ENCODE measurements at regions not wholly inside any gene's neighbourhood (a gene's known extent, or its start where the extent isn't known, plus 50 kb on each side); places are given as distances from the start of the nearest gene placed in this dataset.

DNA sequence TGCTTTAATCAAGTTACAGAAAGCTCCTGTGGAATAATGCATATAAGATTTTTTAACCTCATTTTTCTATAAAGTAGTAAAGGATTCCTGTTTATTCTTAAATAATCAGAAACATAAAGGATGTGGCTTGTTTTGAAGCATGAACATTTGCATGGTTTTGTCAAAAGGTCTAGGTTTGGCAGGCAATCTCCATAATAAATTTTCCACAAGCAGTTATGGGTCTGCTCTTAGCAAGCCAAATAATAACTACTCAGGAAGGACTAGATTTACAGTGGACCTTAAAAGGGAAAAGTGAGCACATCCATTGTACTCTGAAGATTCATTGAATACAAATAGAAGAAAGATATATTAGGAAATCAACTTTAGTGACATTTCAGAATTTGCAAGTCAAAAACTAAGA is 407.3 kb upstream of the CBLB start:
- Histone ChIP-seq H3K27me3 (ENCODE audit: insufficient read depth, poor library complexity, severe bottlenecking) (no peaks in the 10 kb centered on the region), H3K4me3 (replicated peaks; ENCODE audit: insufficient read depth, low read length) (no peak overlapping the region), H3K27ac (replicated peaks) (no peak overlapping the region)
- DNase-seq (ENCODE audit: low read depth in 1 of 2, low spot score in 1 of 2), result no peak
- TF ChIP-seq POLR2AphosphoS5 (IDR thresholded peaks at IDR 0.05; ENCODE audit: low read depth) (no peak), SPI1 (IDR thresholded peaks at IDR 0.05; ENCODE audit: borderline replicate concordance, low read depth) (no peak), REST (IDR thresholded peaks at IDR 0.05; ENCODE audit: insufficient replicate concordance, low read depth) (no peak), CTCF (IDR thresholded peaks at IDR 0.05; ENCODE audit: insufficient read depth, low read length) (no peak), GABPA (IDR thresholded peaks at IDR 0.05; ENCODE audit: low read depth) (no peak)

DNA sequence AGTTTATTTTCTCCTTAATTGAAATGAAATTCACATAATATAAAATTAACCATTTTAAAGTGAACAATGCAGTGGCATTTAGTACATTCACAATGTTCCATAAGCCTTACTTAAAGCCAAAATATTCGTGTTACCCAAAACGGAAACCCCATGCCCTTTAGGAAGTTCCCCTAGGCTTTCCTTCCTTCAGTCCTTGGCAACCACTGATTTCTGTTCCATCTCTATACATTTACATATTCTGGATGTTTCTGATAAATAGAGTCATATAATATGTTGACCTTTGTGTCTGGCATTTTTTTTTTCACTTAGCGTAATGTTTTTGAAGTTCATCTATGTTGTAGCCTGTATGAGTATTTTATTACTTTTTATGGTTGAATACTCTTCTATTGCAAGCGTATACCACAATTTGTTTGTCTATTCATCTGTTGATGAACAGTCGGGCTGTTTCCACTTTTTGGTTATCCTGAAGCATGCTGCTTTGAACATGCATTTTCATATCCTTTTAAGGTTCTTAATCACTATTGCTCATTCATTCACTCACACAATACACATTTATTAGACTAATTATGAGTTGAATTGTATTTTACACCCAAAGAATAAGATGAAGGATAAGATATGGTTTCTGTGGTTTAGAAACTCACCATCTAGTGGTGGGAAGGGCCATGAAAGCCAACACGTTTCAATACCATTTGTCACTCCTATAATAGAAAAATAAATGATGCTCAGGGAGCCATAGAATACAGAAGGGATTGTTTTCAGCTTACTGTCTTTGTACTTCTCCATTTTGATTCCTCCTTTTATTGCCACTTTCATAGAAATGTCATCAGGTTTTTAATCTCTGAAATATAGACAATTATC is 408.2 kb upstream of the CBLB start:
- no peak for TF ChIP-seq SPI1 (IDR thresholded peaks at IDR 0.05; ENCODE audit: borderline replicate concordance, low read depth)
- no peak for TF ChIP-seq POLR2AphosphoS5 (IDR thresholded peaks at IDR 0.05; ENCODE audit: low read depth)
- no peak for TF ChIP-seq REST (IDR thresholded peaks at IDR 0.05; ENCODE audit: insufficient replicate concordance, low read depth)
- TF ChIP-seq CTCF (IDR thresholded peaks at IDR 0.05; ENCODE audit: insufficient read depth, low read length), result no peak
- Histone ChIP-seq H3K4me3 (replicated peaks; ENCODE audit: insufficient read depth, low read length) (no peak overlapping the region), H3K27ac (replicated peaks) (no peak overlapping the region), H3K27me3 (ENCODE audit: insufficient read depth, poor library complexity, severe bottlenecking) (no peaks in the 10 kb centered on the region)
- DNase-seq (ENCODE audit: low read depth in 1 of 2, low spot score in 1 of 2), result no peak

DNA sequence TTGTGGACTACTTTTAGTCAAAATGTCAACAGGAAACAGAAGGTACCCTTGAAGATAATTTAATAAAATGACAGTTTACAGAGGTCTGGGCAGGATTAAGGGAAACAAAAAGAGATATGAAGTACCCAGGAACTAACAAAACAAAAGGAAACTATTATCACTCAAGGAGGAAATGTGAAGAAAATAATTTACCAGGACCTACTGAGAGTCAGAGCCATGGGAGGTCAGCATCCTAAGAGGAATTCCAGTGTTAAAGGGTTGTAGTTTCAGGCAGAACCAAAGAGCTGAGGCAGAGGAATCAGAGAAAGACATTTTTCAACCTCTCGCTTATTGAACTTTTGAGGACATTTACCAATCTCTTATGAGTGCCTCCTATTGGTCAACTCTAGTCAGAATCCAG is 408.9 kb upstream of the CBLB start:
- no peak for DNase-seq (ENCODE audit: low read depth in 1 of 2, low spot score in 1 of 2)
- Histone ChIP-seq H3K27me3 (ENCODE audit: insufficient read depth, poor library complexity, severe bottlenecking) (no peaks in the 10 kb centered on the region), H3K4me3 (replicated peaks; ENCODE audit: insufficient read depth, low read length) (no peak overlapping the region), H3K27ac (replicated peaks) (no peak overlapping the region)
- TF ChIP-seq CTCF (IDR thresholded peaks at IDR 0.05; ENCODE audit: insufficient read depth, low read length), result no peak
- TF ChIP-seq SPI1 (IDR thresholded peaks at IDR 0.05; ENCODE audit: borderline replicate concordance, low read depth), result no peak
- no peak for TF ChIP-seq GABPA (IDR thresholded peaks at IDR 0.05; ENCODE audit: low read depth)
- no peak for TF ChIP-seq REST (IDR thresholded peaks at IDR 0.05; ENCODE audit: insufficient replicate concordance, low read depth)
- no peak for TF ChIP-seq POLR2AphosphoS5 (IDR thresholded peaks at IDR 0.05; ENCODE audit: low read depth)

Data from HL-60 (cell line).